ENCODE measurements at regions not wholly inside any gene's neighbourhood (a gene's known extent, or its start where the extent isn't known, plus 50 kb on each side); places are given as distances from the start of the nearest gene placed in this dataset.
A peak's percentile ranks its signal among the peaks of the same experiment; 100 is the strongest.
"Not testable (repeated sequence)": the region's sequence is repeated elsewhere in the genome, so short reads cannot be mapped to it uniquely, and the experiment has no call there.

- 87% methylated on average over 3 of the region's 3 CpGs for WGBS (ENCODE audit: insufficient coverage)
- no peaks in the 10 kb centered on the region for H3K36me3 ChIP-seq (ENCODE audit: control insufficient read depth, insufficient read depth, low read length)
- H3K27ac ChIP-seq (ENCODE audit: low read length): no peak overlapping the region
- H3K4me1 ChIP-seq (ENCODE audit: control insufficient read depth, insufficient read depth, low read length): no peaks in the 10 kb centered on the region
- H3K9me3 ChIP-seq (replicated peaks; ENCODE audit: control insufficient read depth, low read depth, low read length): no peaks in the 10 kb centered on the region
- no peak for DNase-seq
- no peak overlapping the region for H3K4me3 ChIP-seq (ENCODE audit: low read length)
- H3K27me3 ChIP-seq (ENCODE audit: control insufficient read depth, insufficient read depth, low read length): no peaks in the 10 kb centered on the region
These were observed 854.0 kb downstream of the LRRIQ3 start for GRCh38 chr1:73343947-73344346.

- no peak overlapping the region for H3K27ac ChIP-seq (ENCODE audit: low read length)
- WGBS (ENCODE audit: insufficient coverage): no CpG with 5 or more reads among the region's 1 CpG
These were observed 864.0 kb downstream of the LRRIQ3 start for GRCh38 chr1:73333847-73334503.

GRCh38 chr1:73331726-73332125 lies 866.2 kb downstream of the LRRIQ3 start:
- no peak for DNase-seq
- no CpG with 5 or more reads among the region's 1 CpG for WGBS (ENCODE audit: insufficient coverage)
- Histone ChIP-seq H3K36me3 (ENCODE audit: control insufficient read depth, insufficient read depth, low read length) (no peaks in the 10 kb centered on the region), H3K27me3 (ENCODE audit: control insufficient read depth, insufficient read depth, low read length) (no peaks in the 10 kb centered on the region), H3K9me3 (replicated peaks; ENCODE audit: control insufficient read depth, low read depth, low read length) (peaks cover 20% of the 10 kb centered on the region), H3K27ac (ENCODE audit: low read length) (no peak overlapping the region), H3K4me1 (ENCODE audit: control insufficient read depth, insufficient read depth, low read length) (no peaks in the 10 kb centered on the region), H3K4me3 (ENCODE audit: low read length) (no peak overlapping the region)

More at GRCh38 chr1:73333847-73334503, 864.0 kb downstream of the LRRIQ3 start:
- DNase-seq: no peak
- Histone ChIP-seq H3K4me1 (ENCODE audit: control insufficient read depth, insufficient read depth, low read length) (no peaks in the 10 kb centered on the region), H3K36me3 (ENCODE audit: control insufficient read depth, insufficient read depth, low read length) (no peaks in the 10 kb centered on the region), H3K4me3 (ENCODE audit: low read length) (no peak overlapping the region), H3K27me3 (ENCODE audit: control insufficient read depth, insufficient read depth, low read length) (no peaks in the 10 kb centered on the region), H3K9me3 (replicated peaks; ENCODE audit: control insufficient read depth, low read depth, low read length) (peaks cover 12% of the 10 kb centered on the region)

GRCh38 chr1:73327998-73328397 lies 870.0 kb downstream of the LRRIQ3 start:
- no peaks in the 10 kb centered on the region for H3K4me1 ChIP-seq (ENCODE audit: control insufficient read depth, insufficient read depth, low read length)
- DNase-seq: no peak
- H3K9me3 ChIP-seq (replicated peaks; ENCODE audit: control insufficient read depth, low read depth, low read length): peaks cover 15% of the 10 kb centered on the region
- H3K36me3 ChIP-seq (ENCODE audit: control insufficient read depth, insufficient read depth, low read length): no peaks in the 10 kb centered on the region
- H3K27ac ChIP-seq (ENCODE audit: low read length): no peak overlapping the region
- H3K4me3 ChIP-seq (ENCODE audit: low read length): no peak overlapping the region
- no peaks in the 10 kb centered on the region for H3K27me3 ChIP-seq (ENCODE audit: control insufficient read depth, insufficient read depth, low read length)
- WGBS (ENCODE audit: insufficient coverage): 100% methylated on average over 2 of the region's 3 CpGs

GRCh38 chr1:73327180-73327793 lies 870.7 kb downstream of the LRRIQ3 start:
- Histone ChIP-seq H3K4me1 (ENCODE audit: control insufficient read depth, insufficient read depth, low read length) (no peaks in the 10 kb centered on the region), H3K27ac (ENCODE audit: low read length) (no peak overlapping the region), H3K9me3 (replicated peaks; ENCODE audit: control insufficient read depth, low read depth, low read length) (peaks cover 15% of the 10 kb centered on the region), H3K4me3 (ENCODE audit: low read length) (no peak overlapping the region), H3K27me3 (ENCODE audit: control insufficient read depth, insufficient read depth, low read length) (no peaks in the 10 kb centered on the region), H3K36me3 (ENCODE audit: control insufficient read depth, insufficient read depth, low read length) (no peaks in the 10 kb centered on the region)
- DNase-seq: no peak
- 80% methylated on average over 3 of the region's 3 CpGs for WGBS (ENCODE audit: insufficient coverage)

GRCh38 chr1:73326663-73327062 lies 871.3 kb downstream of the LRRIQ3 start:
- Histone ChIP-seq H3K4me1 (ENCODE audit: control insufficient read depth, insufficient read depth, low read length) (no peaks in the 10 kb centered on the region), H3K27me3 (ENCODE audit: control insufficient read depth, insufficient read depth, low read length) (no peaks in the 10 kb centered on the region), H3K27ac (ENCODE audit: low read length) (no peak overlapping the region), H3K4me3 (ENCODE audit: low read length) (no peak overlapping the region), H3K36me3 (ENCODE audit: control insufficient read depth, insufficient read depth, low read length) (no peaks in the 10 kb centered on the region), H3K9me3 (replicated peaks; ENCODE audit: control insufficient read depth, low read depth, low read length) (peaks cover 15% of the 10 kb centered on the region)
- DNase-seq: no peak
- 78% methylated on average over 3 of the region's 5 CpGs for WGBS (ENCODE audit: insufficient coverage)

GRCh38 chr1:73310797-73311381 lies 887.1 kb downstream of the LRRIQ3 start:
- Histone ChIP-seq H3K4me3 (ENCODE audit: low read length) (no peak overlapping the region), H3K27me3 (ENCODE audit: control insufficient read depth, insufficient read depth, low read length) (no peaks in the 10 kb centered on the region), H3K4me1 (ENCODE audit: control insufficient read depth, insufficient read depth, low read length) (no peaks in the 10 kb centered on the region), H3K27ac (ENCODE audit: low read length) (no peak overlapping the region), H3K9me3 (replicated peaks; ENCODE audit: control insufficient read depth, low read depth, low read length) (no peaks in the 10 kb centered on the region), H3K36me3 (ENCODE audit: control insufficient read depth, insufficient read depth, low read length) (no peaks in the 10 kb centered on the region)
- DNase-seq: peak; percentile 8
- WGBS (ENCODE audit: insufficient coverage): 59% methylated on average over 3 of the region's 4 CpGs

- WGBS (ENCODE audit: insufficient coverage): 90% methylated on average over 2 of the region's 2 CpGs
- no peak for DNase-seq
- H3K4me1 ChIP-seq (ENCODE audit: control insufficient read depth, insufficient read depth, low read length): no peaks in the 10 kb centered on the region
- H3K36me3 ChIP-seq (ENCODE audit: control insufficient read depth, insufficient read depth, low read length): no peaks in the 10 kb centered on the region
- H3K9me3 ChIP-seq (replicated peaks; ENCODE audit: control insufficient read depth, low read depth, low read length): peaks cover 3% of the 10 kb centered on the region
- no peak overlapping the region for H3K27ac ChIP-seq (ENCODE audit: low read length)
- H3K4me3 ChIP-seq (ENCODE audit: low read length): no peak overlapping the region
- no peaks in the 10 kb centered on the region for H3K27me3 ChIP-seq (ENCODE audit: control insufficient read depth, insufficient read depth, low read length)
These were observed 890.9 kb downstream of the LRRIQ3 start for GRCh38 chr1:73306899-73307555.

- no peaks in the 10 kb centered on the region for H3K36me3 ChIP-seq (ENCODE audit: control insufficient read depth, insufficient read depth, low read length)
- no peaks in the 10 kb centered on the region for H3K4me1 ChIP-seq (ENCODE audit: control insufficient read depth, insufficient read depth, low read length)
- H3K27ac ChIP-seq (ENCODE audit: low read length): no peak overlapping the region
- peaks cover 12% of the 10 kb centered on the region for H3K9me3 ChIP-seq (replicated peaks; ENCODE audit: control insufficient read depth, low read depth, low read length)
- H3K27me3 ChIP-seq (ENCODE audit: control insufficient read depth, insufficient read depth, low read length): no peaks in the 10 kb centered on the region
- DNase-seq: no peak
- no peak overlapping the region for H3K4me3 ChIP-seq (ENCODE audit: low read length)
- no CpG with 5 or more reads among the region's 2 CpGs for WGBS (ENCODE audit: insufficient coverage)
These were observed 924.1 kb downstream of the LRRIQ3 start for GRCh38 chr1:73273886-73274285.

GRCh38 chr1:73245196-73245595 lies 952.8 kb downstream of the LRRIQ3 start:
- H3K36me3 ChIP-seq (ENCODE audit: control insufficient read depth, insufficient read depth, low read length); H3K9me3 ChIP-seq (replicated peaks; ENCODE audit: control insufficient read depth, low read depth, low read length); H3K27me3 ChIP-seq (ENCODE audit: control insufficient read depth, insufficient read depth, low read length); H3K4me3 ChIP-seq (ENCODE audit: low read length); H3K27ac ChIP-seq (ENCODE audit: low read length); H3K4me1 ChIP-seq (ENCODE audit: control insufficient read depth, insufficient read depth, low read length); DNase-seq: not testable (repeated sequence)
